Endothelial cell (in vitro differentiated cells): ENCODE measurements at regions not wholly inside any gene's neighbourhood (a gene's known extent, or its start where the extent isn't known, plus 50 kb on each side); places are given as distances from the start of the nearest gene placed in this dataset.
"Not testable (repeated sequence)": the region's sequence is repeated elsewhere in the genome, so short reads cannot be mapped to it uniquely, and the experiment has no call there.

Experiments
- DNase-seq: peaks from one replicate; pipeline ENCODE4 v3.0.0; 2021; ENCODE audit warnings: low spot score
- H3K27ac Mint-ChIP-seq: one replicate; pipeline ENCODE4 v1.8.0; 2021; ENCODE audit warnings: mixed read lengths, inconsistent platforms; ENCODE audit not compliant: unreplicated experiment
- H3K27me3 Mint-ChIP-seq: one replicate; pipeline ENCODE4 v1.8.0; 2021; ENCODE audit warnings: mild to moderate bottlenecking, moderate library complexity, mixed read lengths, inconsistent platforms; ENCODE audit not compliant: unreplicated experiment
- H3K36me3 Mint-ChIP-seq: one replicate; pipeline ENCODE4 v1.8.0; 2021; ENCODE audit warnings: mild to moderate bottlenecking, low read depth, mixed read lengths, inconsistent platforms; ENCODE audit not compliant: unreplicated experiment
- H3K4me1 Mint-ChIP-seq: one replicate; pipeline ENCODE4 v1.8.0; 2021; ENCODE audit warnings: mild to moderate bottlenecking, mixed read lengths, inconsistent platforms; ENCODE audit not compliant: unreplicated experiment
- H3K4me3 Mint-ChIP-seq: one replicate; pipeline ENCODE4 v1.8.0; 2021; ENCODE audit warnings: mild to moderate bottlenecking, mixed read lengths, inconsistent platforms; ENCODE audit not compliant: unreplicated experiment
- H3K9me3 Mint-ChIP-seq: one replicate; pipeline ENCODE4 v1.8.0; 2021; ENCODE audit warnings: mixed read lengths, inconsistent platforms; ENCODE audit not compliant: unreplicated experiment

DNA sequence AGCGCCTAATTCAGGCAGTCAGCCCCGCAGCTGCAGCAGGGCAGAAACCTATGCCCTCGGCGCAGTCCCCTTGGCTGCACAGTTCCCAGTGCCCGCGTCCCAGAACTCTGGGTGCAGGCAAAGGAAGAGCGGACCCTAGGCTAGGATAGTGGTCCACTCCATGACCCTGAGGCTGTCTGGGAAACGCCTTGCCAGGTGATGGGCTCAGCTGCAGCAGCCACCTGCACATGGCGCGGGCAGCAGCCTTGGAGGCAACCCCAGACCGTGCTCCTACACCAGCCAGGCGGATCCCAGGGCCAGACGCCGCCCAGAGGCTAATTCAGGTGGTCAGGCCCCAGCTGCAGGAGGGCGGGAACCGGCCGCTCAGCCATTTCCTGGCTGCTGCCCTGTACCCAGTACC lies 83.0 kb downstream of the POTEC start:
- not testable (repeated sequence) for H3K4me1 Mint-ChIP-seq, H3K27ac Mint-ChIP-seq
- H3K9me3 Mint-ChIP-seq = peaks cover 14% of the 10 kb centered on the region

DNA sequence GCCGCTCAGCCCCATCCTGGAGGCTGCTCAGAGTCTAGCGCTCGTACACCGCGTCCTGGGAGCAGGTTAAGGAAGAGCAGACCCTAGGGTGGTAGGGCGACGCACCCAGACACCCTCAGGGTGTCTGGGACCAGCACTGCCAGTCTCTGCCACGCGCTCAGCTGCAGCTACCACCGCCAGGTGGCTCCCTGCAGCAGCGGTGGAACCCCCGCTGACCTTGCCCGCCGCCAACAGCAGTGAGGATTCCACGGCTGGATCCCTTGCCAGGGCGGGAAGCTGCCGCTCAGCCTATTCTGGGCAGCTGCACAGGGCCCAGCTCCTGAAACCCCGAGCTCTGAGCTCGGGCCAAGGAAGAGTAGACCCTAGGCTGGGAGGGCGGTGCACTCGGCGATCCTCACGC lies 83.6 kb downstream of the POTEC start:
- H3K4me1 Mint-ChIP-seq, H3K36me3 Mint-ChIP-seq, H3K4me3 Mint-ChIP-seq, DNase-seq, H3K27ac Mint-ChIP-seq, H3K27me3 Mint-ChIP-seq: not testable (repeated sequence)
- peaks cover 14% of the 10 kb centered on the region for H3K9me3 Mint-ChIP-seq

More for the DNA sequence above, 83.0 kb downstream of the POTEC start:
- DNase-seq, H3K4me3 Mint-ChIP-seq, H3K27me3 Mint-ChIP-seq, H3K36me3 Mint-ChIP-seq: not testable (repeated sequence)

GRCh38 chr18:14458009-14458945 lies 85.1 kb downstream of the POTEC start:
- H3K36me3 Mint-ChIP-seq, H3K4me3 Mint-ChIP-seq, H3K27me3 Mint-ChIP-seq, H3K9me3 Mint-ChIP-seq, DNase-seq, H3K27ac Mint-ChIP-seq, H3K4me1 Mint-ChIP-seq: not testable (repeated sequence)

- not testable (repeated sequence) for H3K36me3 Mint-ChIP-seq, H3K4me3 Mint-ChIP-seq, H3K9me3 Mint-ChIP-seq, H3K27ac Mint-ChIP-seq, DNase-seq, H3K27me3 Mint-ChIP-seq, H3K4me1 Mint-ChIP-seq
Observed at GRCh38 chr18:14450637-14451009, 92.8 kb downstream of the POTEC start.

GRCh38 chr18:14449995-14450636 lies 93.3 kb downstream of the POTEC start:
- not testable (repeated sequence) for H3K27ac Mint-ChIP-seq, H3K4me3 Mint-ChIP-seq, DNase-seq, H3K9me3 Mint-ChIP-seq, H3K27me3 Mint-ChIP-seq, H3K4me1 Mint-ChIP-seq, H3K36me3 Mint-ChIP-seq

DNA sequence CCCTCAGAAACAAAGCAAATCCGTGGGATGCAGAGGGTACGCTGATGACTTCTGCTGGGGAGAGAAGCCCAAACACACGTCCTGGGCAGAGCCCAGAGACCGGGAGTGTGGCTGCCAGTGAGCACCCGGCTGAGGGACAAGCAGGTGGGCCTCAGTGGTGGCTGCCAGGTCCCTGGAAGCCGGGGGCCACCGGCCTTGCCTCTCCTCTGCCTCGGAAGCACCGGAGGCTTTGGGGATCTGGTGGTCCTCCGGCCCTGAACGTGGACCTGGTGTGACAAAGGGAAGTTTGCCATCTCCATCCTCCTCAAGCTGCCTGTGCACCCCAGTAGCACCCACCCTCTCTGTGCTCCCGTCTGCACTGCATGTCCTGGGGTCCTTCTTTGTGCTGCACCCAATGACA lies 94.3 kb downstream of the POTEC start:
- H3K4me1 Mint-ChIP-seq, H3K27me3 Mint-ChIP-seq: not testable (repeated sequence)

DNA sequence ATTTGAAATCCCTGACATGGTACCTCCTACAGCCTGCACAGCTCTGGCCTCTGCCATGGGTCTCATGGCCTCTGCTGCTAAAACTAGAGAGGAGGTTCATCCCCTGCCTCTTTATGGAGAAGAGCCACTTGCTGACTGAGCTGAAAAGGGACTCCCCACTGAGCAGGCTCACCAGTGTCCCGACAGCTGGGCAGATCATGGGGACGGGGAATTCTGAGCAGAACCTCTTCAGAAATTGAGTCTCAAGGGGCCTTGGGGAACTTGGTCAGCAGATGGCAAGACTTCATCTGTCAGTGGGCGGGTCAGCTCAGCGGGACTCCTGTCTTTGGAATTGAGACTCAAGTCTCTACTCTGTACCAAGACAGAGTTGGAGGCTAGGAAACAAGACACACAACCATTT lies 95.7 kb downstream of the POTEC start:
- not testable (repeated sequence) for H3K9me3 Mint-ChIP-seq, H3K27me3 Mint-ChIP-seq, DNase-seq, H3K27ac Mint-ChIP-seq, H3K36me3 Mint-ChIP-seq, H3K4me3 Mint-ChIP-seq, H3K4me1 Mint-ChIP-seq

More for the DNA sequence above, 94.3 kb downstream of the POTEC start:
- not testable (repeated sequence) for H3K9me3 Mint-ChIP-seq, H3K36me3 Mint-ChIP-seq, DNase-seq, H3K27ac Mint-ChIP-seq, H3K4me3 Mint-ChIP-seq

- not testable (repeated sequence) for H3K4me1 Mint-ChIP-seq, DNase-seq, H3K4me3 Mint-ChIP-seq, H3K9me3 Mint-ChIP-seq, H3K27ac Mint-ChIP-seq, H3K27me3 Mint-ChIP-seq, H3K36me3 Mint-ChIP-seq
Observed at GRCh38 chr18:14435460-14435859, 107.9 kb downstream of the POTEC start.

DNA sequence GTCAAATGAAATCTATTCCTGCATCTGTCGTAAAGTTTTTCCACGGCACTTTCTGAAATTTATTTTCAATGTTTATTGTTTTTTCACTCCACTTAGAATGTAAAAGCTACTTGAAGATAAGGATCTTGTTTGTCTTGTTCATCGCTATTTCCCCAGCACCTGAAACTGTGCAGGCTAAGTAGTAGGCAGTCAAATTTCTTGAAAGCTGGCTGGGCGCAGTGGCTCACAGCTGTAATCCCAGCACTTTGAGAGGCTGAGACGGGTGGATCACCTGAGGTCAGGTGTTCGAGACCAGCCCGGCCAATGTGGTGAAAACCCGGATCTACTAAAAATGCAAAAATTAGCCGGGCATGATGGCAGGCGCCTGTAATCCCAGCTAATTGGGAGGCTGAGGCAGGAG lies 111.0 kb downstream of the POTEC start:
- H3K27ac Mint-ChIP-seq, H3K4me3 Mint-ChIP-seq, DNase-seq, H3K9me3 Mint-ChIP-seq, H3K36me3 Mint-ChIP-seq, H3K27me3 Mint-ChIP-seq, H3K4me1 Mint-ChIP-seq: not testable (repeated sequence)

- not testable (repeated sequence) for H3K27ac Mint-ChIP-seq
Observed at GRCh38 chr18:14431031-14431521, 112.3 kb downstream of the POTEC start.

GRCh38 chr18:14415806-14416205 lies 127.6 kb downstream of the POTEC start:
- not testable (repeated sequence) for H3K9me3 Mint-ChIP-seq, H3K36me3 Mint-ChIP-seq, H3K27ac Mint-ChIP-seq, H3K4me3 Mint-ChIP-seq, DNase-seq, H3K4me1 Mint-ChIP-seq, H3K27me3 Mint-ChIP-seq

More at GRCh38 chr18:14431031-14431521, 112.3 kb downstream of the POTEC start:
- H3K36me3 Mint-ChIP-seq, H3K27me3 Mint-ChIP-seq, H3K4me1 Mint-ChIP-seq, H3K9me3 Mint-ChIP-seq: not testable (repeated sequence)
- H3K4me3 Mint-ChIP-seq = peak overlapping the region; percentile 78
- DNase-seq = peak; percentile 65

GRCh38 chr18:14415399-14415798 lies 128.0 kb downstream of the POTEC start:
- not testable (repeated sequence) for H3K4me3 Mint-ChIP-seq, DNase-seq, H3K4me1 Mint-ChIP-seq, H3K9me3 Mint-ChIP-seq, H3K36me3 Mint-ChIP-seq, H3K27ac Mint-ChIP-seq, H3K27me3 Mint-ChIP-seq
